CD14-positive monocyte (primary cell): ENCODE measurements at regions not wholly inside any gene's neighbourhood (a gene's known extent, or its start where the extent isn't known, plus 50 kb on each side); places are given as distances from the start of the nearest gene placed in this dataset.

Experiments
- DNase-seq, 3 donors: peaks; one replicate each; pipeline ENCODE4 v3.0.0-alpha.2; 2011 to 2022
- H2AFZ ChIP-seq: 2 replicates; pipeline ENCODE4 v1.6.0; 2012; ENCODE audit warnings: mild to moderate bottlenecking, low read depth, low read length, inconsistent platforms; ENCODE audit not compliant: insufficient read depth, poor library complexity, severe bottlenecking
- H3K27ac ChIP-seq, 2 donors: 1 replicate in 1 of 2; 2 replicates in 1 of 2; pipeline ENCODE4 v1.5.1; 2012 to 2013; ENCODE audit warnings: low read length in 2 of 2, control low read depth in 1 of 2, inconsistent platforms in 1 of 2, low read depth in 1 of 2, mild to moderate bottlenecking in 1 of 2
- H3K27me3 ChIP-seq, 2 donors: one replicate each; pipeline versions ENCODE4 v1.6.0 to v1.6.1; 2011 to 2013; ENCODE audit warnings: low read length in 2 of 2; ENCODE audit not compliant: control insufficient read depth in 2 of 2, insufficient read depth in 2 of 2
- H3K36me3 ChIP-seq, 2 donors: replicated peaks in 1 of 2; 1 replicate in 1 of 2; 2 replicates in 1 of 2; pipeline versions ENCODE4 v1.5.1 to v1.6.1; 2012 to 2013; ENCODE audit warnings: low read length in 2 of 2, control low read depth in 1 of 2, inconsistent platforms in 1 of 2, mild to moderate bottlenecking in 1 of 2; ENCODE audit not compliant: insufficient read depth in 2 of 2, control insufficient read depth in 1 of 2
- H3K4me1 ChIP-seq, 2 donors: 1 replicate in 1 of 2; 2 replicates in 1 of 2; pipeline versions ENCODE4 v1.5.1 to v1.6.1; 2012 to 2013; ENCODE audit warnings: low read length in 2 of 2, control low read depth in 1 of 2, inconsistent platforms in 1 of 2, mild to moderate bottlenecking in 1 of 2, moderate library complexity in 1 of 2; ENCODE audit not compliant: insufficient read depth in 2 of 2, control insufficient read depth in 1 of 2
- H3K4me2 ChIP-seq: replicated peaks from 2 replicates; pipeline ENCODE3; 2012; ENCODE audit warnings: low read length, moderate library complexity, mild to moderate bottlenecking; ENCODE audit not compliant: poor library complexity, severe bottlenecking; ENCODE audit errors: extremely low read depth
- H3K4me3 ChIP-seq, 3 experiments: fragments of 200-600 bp in 1 of 3; sonication (generic) in 1 of 3; replicated peaks in 1 of 3; 1 replicate in 2 of 3; 2 replicates in 1 of 3; pipeline ENCODE4 v1.5.1; 2011 to 2013; ENCODE audit warnings: low read length in 3 of 3, mild to moderate bottlenecking in 3 of 3, control low read depth in 2 of 3, low read depth in 2 of 3, inconsistent platforms in 1 of 3, moderate library complexity in 1 of 3
- H3K79me2 ChIP-seq: 2 replicates; pipeline ENCODE4 v1.6.0; 2012; ENCODE audit warnings: mild to moderate bottlenecking, control low read depth, inconsistent platforms, low read length, moderate library complexity; ENCODE audit not compliant: insufficient read depth
- H3K9ac ChIP-seq: 2 replicates; pipeline ENCODE4 v1.6.0; 2017; ENCODE audit warnings: low read length, mild to moderate bottlenecking; ENCODE audit not compliant: insufficient read depth, poor library complexity, severe bottlenecking
- H3K9me3 ChIP-seq, 2 donors: replicated peaks in 1 of 2; 1 replicate in 1 of 2; 2 replicates in 1 of 2; pipeline versions ENCODE4 v1.5.1 to v1.6.1; 2012 to 2013; ENCODE audit warnings: low read length in 2 of 2, control low read depth in 1 of 2; ENCODE audit not compliant: control insufficient read depth in 1 of 2, insufficient read depth in 1 of 2
- H4K20me1 ChIP-seq: 2 replicates; pipeline ENCODE4 v1.6.0; 2012; ENCODE audit warnings: mild to moderate bottlenecking, low read length, control low read depth, moderate library complexity; ENCODE audit not compliant: insufficient read depth
- H3K27ac Mint-ChIP-seq, 7 donors: one replicate each; pipeline ENCODE4 v1.8.0; 2020; ENCODE audit warnings: mild to moderate bottlenecking in 7 of 7, mixed read lengths in 7 of 7, moderate library complexity in 6 of 7, inconsistent platforms in 2 of 7
- H3K27me3 Mint-ChIP-seq, 3 donors: one replicate each; pipeline ENCODE4 v1.8.0; 2021 to 2022; ENCODE audit warnings: low read depth in 3 of 3, mild to moderate bottlenecking in 3 of 3, mixed read lengths in 3 of 3, moderate library complexity in 3 of 3, inconsistent platforms in 1 of 3
- H3K36me3 Mint-ChIP-seq, 2 donors: one replicate each; pipeline ENCODE4 v1.8.0; 2020; ENCODE audit warnings: mixed read lengths in 2 of 2, inconsistent platforms in 1 of 2, mild to moderate bottlenecking in 1 of 2
- H3K4me1 Mint-ChIP-seq: one replicate; pipeline ENCODE4 v1.8.0; 2020; ENCODE audit warnings: mild to moderate bottlenecking, mixed read lengths
- H3K4me3 Mint-ChIP-seq, 2 donors: one replicate each; pipeline ENCODE4 v1.8.0; 2020; ENCODE audit warnings: mild to moderate bottlenecking in 2 of 2, mixed read lengths in 2 of 2, moderate library complexity in 1 of 2
- H3K9me3 Mint-ChIP-seq, 7 donors: one replicate each; pipeline ENCODE4 v1.8.0; 2020 to 2022; ENCODE audit warnings: mixed read lengths in 7 of 7, mild to moderate bottlenecking in 6 of 7, moderate library complexity in 6 of 7, inconsistent platforms in 2 of 7
- CTCF ChIP-seq: fragments of 200-600 bp; IDR thresholded peaks from one replicate; pipeline ENCODE4 v1.8.0; 2022; ENCODE audit warnings: antibody characterized with exemption, mild to moderate bottlenecking
- WGBS: methylation state at CpG from one replicate; pipeline ENCODE4 v1.1.5; 2013; ENCODE audit warnings: missing lambda C conversion rate; ENCODE audit not compliant: insufficient coverage; 5-methylcytosine and 5-hydroxymethylcytosine counted together
- intact Hi-C, 2 donors: fragments of 100-400 bp; cut with micrococcal nuclease; formaldehyde crosslinking; loops; one replicate each; pipeline versions ENCODE4 v1.15.0 to v1.15.1; 2023

GRCh38 chr18:40926679-40927078, 1028.4 kb upstream of the PIK3C3 start:
- 88% methylated on average over 3 of the region's 5 CpGs for WGBS
- Histone ChIP-seq H3K36me3 (no peaks in the 10 kb centered on the region), H3K27me3 (no peaks in the 10 kb centered on the region), H3K4me1 (no peaks in the 10 kb centered on the region), H3K4me2 (no peak overlapping the region), H3K27ac (no peak overlapping the region), H2AFZ (no peak overlapping the region), H3K9me3 (no peaks in the 10 kb centered on the region), H3K4me3 (no peak overlapping the region), H3K9ac (no peak overlapping the region), H4K20me1 (no peaks in the 10 kb centered on the region), H3K79me2 (no peaks in the 10 kb centered on the region)
- intact Hi-C loops, result no loop called here
- Mint-ChIP-seq H3K36me3 (no peaks in the 10 kb centered on the region), H3K4me1 (no peaks in the 10 kb centered on the region), H3K4me3 (no peak overlapping the region), H3K27ac (no peak overlapping the region), H3K9me3 (peaks cover 0 to 4% (median 0%) of the 10 kb centered on the region in 7 donors), H3K27me3 (peaks cover 0 to 3% (median 0%) of the 10 kb centered on the region in 3 donors)
- no peak for DNase-seq
- no peak for TF ChIP-seq CTCF

GRCh38 chr18:40925071-40925541, 1029.9 kb upstream of the PIK3C3 start:
- no peaks in the 10 kb centered on the region for H4K20me1 ChIP-seq
- H3K4me1 ChIP-seq, result no peaks in the 10 kb centered on the region
- no peak for DNase-seq
- no peaks in the 10 kb centered on the region for H3K36me3 ChIP-seq
- peaks cover 0 to 6% (median 2%) of the 10 kb centered on the region in 7 donors for H3K9me3 Mint-ChIP-seq
- H3K27ac ChIP-seq, result no peak overlapping the region
- H3K4me1 Mint-ChIP-seq, result no peaks in the 10 kb centered on the region
- no peaks in the 10 kb centered on the region for H3K27me3 ChIP-seq
- H3K79me2 ChIP-seq, result no peaks in the 10 kb centered on the region
- WGBS, result no CpG with 5 or more reads among the region's 1 CpG
- H3K27me3 Mint-ChIP-seq, result peaks cover 0 to 1% (median 0%) of the 10 kb centered on the region in 3 donors
- no peak overlapping the region for H3K4me3 ChIP-seq
- no peak overlapping the region for H2AFZ ChIP-seq
- H3K9ac ChIP-seq, result no peak overlapping the region
- intact Hi-C loops, result no loop called here
- no peaks in the 10 kb centered on the region for H3K9me3 ChIP-seq
- no peak overlapping the region for H3K4me3 Mint-ChIP-seq
- no peaks in the 10 kb centered on the region for H3K36me3 Mint-ChIP-seq
- no peak overlapping the region for H3K4me2 ChIP-seq
- TF ChIP-seq CTCF, result no peak
- no peak overlapping the region for H3K27ac Mint-ChIP-seq
